GM23338 (cell line): ENCODE measurements at regions not wholly inside any gene's neighbourhood (a gene's known extent, or its start where the extent isn't known, plus 50 kb on each side); places are given as distances from the start of the nearest gene placed in this dataset.

ENCODE experiments used
- ATAC-seq: fragments of 200-7000 bp; cut with Tn5 transposase; 3 replicates; pipeline ENCODE4 v1.9.1; 2020
- DNase-seq: peaks from one replicate; pipeline ENCODE4 v3.0.0-alpha.2; 2015; ENCODE audit warnings: low spot score
- H2AFZ ChIP-seq: fragments of 200-600 bp; sonication (generic); 2 replicates; pipeline ENCODE4 v1.8.0; 2016; ENCODE audit warnings: antibody characterized with exemption, mild to moderate bottlenecking, moderate library complexity
- H3F3A ChIP-seq: fragments of 200-600 bp; sonication (generic); replicated peaks from 2 replicates; pipeline ENCODE4 v1.8.0; 2017; ENCODE audit warnings: antibody characterized with exemption, mixed run types, low read depth
- H3K27ac ChIP-seq: fragments of 200-600 bp; sonication (generic); 2 replicates; pipeline ENCODE4 v1.6.1; 2016; ENCODE audit warnings: low read depth
- H3K27me3 ChIP-seq: fragments of 200-600 bp; sonication (generic); 2 replicates; pipeline ENCODE4 v1.8.0; 2016; ENCODE audit warnings: mild to moderate bottlenecking, mixed run types, moderate library complexity; ENCODE audit not compliant: insufficient read depth
- H3K36me3 ChIP-seq: fragments of 200-600 bp; sonication (generic); 2 replicates; pipeline ENCODE4 v1.8.0; 2016; ENCODE audit warnings: mild to moderate bottlenecking; ENCODE audit not compliant: insufficient read depth
- H3K4me1 ChIP-seq: fragments of 200-600 bp; sonication (generic); 2 replicates; pipeline ENCODE4 v1.8.0; 2016; ENCODE audit warnings: mild to moderate bottlenecking, moderate library complexity; ENCODE audit not compliant: insufficient read depth
- H3K4me2 ChIP-seq: fragments of 200-600 bp; sonication (generic); 2 replicates; pipeline ENCODE4 v1.7.1; 2017; ENCODE audit warnings: mixed run types
- H3K4me3 ChIP-seq: fragments of 200-600 bp; sonication (generic); 2 replicates; pipeline ENCODE4 v1.6.1; 2016; ENCODE audit warnings: mixed run types
- H3K79me2 ChIP-seq: fragments of 200-600 bp; sonication (generic); replicated peaks from 2 replicates; pipeline ENCODE4 v1.8.0; 2017; ENCODE audit warnings: mild to moderate bottlenecking; ENCODE audit not compliant: insufficient read depth
- H3K9me2 ChIP-seq: fragments of 200-600 bp; sonication (generic); 2 replicates; pipeline ENCODE4 v1.8.0; 2017; ENCODE audit not compliant: insufficient read depth
- H4K20me1 ChIP-seq: fragments of 200-600 bp; sonication (generic); replicated peaks from 2 replicates; pipeline ENCODE4 v1.8.0; 2017; ENCODE audit warnings: mild to moderate bottlenecking; ENCODE audit not compliant: insufficient read depth
- H3K27ac Mint-ChIP-seq: 2 replicates; pipeline ENCODE4 v1.8.0; 2020; ENCODE audit warnings: inconsistent platforms, mild to moderate bottlenecking, moderate library complexity, mixed read lengths
- H3K27me3 Mint-ChIP-seq: 3 replicates; pipeline ENCODE4 v1.8.0; 2022; ENCODE audit warnings: low read depth, mild to moderate bottlenecking, moderate library complexity, mixed read lengths, inconsistent platforms; ENCODE audit not compliant: insufficient read depth, poor library complexity
- H3K36me3 Mint-ChIP-seq: 3 replicates; pipeline ENCODE4 v1.8.0; 2021; ENCODE audit warnings: low read depth, mild to moderate bottlenecking, inconsistent platforms, moderate library complexity, mixed read lengths
- H3K4me1 Mint-ChIP-seq: 3 replicates; pipeline ENCODE4 v1.8.0; 2020; ENCODE audit warnings: mild to moderate bottlenecking, inconsistent platforms, mixed read lengths
- H3K4me3 Mint-ChIP-seq: 3 replicates; pipeline ENCODE4 v1.8.0; 2021; ENCODE audit warnings: moderate library complexity, mild to moderate bottlenecking, inconsistent platforms, mixed read lengths
- H3K9me3 Mint-ChIP-seq: 3 replicates; pipeline ENCODE4 v1.8.0; 2020; ENCODE audit warnings: moderate library complexity, mild to moderate bottlenecking, inconsistent platforms, mixed read lengths
- CREB1 ChIP-seq: fragments of 250-450 bp; sonication (Bioruptor Pico); IDR thresholded peaks from 2 replicates; pipeline ENCODE4 v1.5.0; 2020; ENCODE audit warnings: low read depth, mild to moderate bottlenecking, moderate library complexity
- EZH2 ChIP-seq: fragments of 200-600 bp; sonication (generic); IDR thresholded peaks from one replicate; pipeline ENCODE4 v1.8.0; 2017; ENCODE audit warnings: antibody characterized with exemption, mild to moderate bottlenecking, low read depth; ENCODE audit not compliant: unreplicated experiment
- EZH2phosphoT487 ChIP-seq: fragments of 200-600 bp; sonication (generic); IDR thresholded peaks from one replicate; pipeline ENCODE4 v1.8.1; 2018; ENCODE audit warnings: antibody characterized with exemption; ENCODE audit not compliant: unreplicated experiment
- JUNB ChIP-seq: IDR thresholded peaks from one replicate; pipeline ENCODE4 v1.6.1; 2016; ENCODE audit warnings: antibody characterized with exemption; ENCODE audit not compliant: unreplicated experiment
- NANOG ChIP-seq: IDR thresholded peaks from 2 replicates; pipeline ENCODE4 v1.6.1; 2016; ENCODE audit warnings: antibody characterized with exemption, borderline replicate concordance
- POLR2AphosphoS5 ChIP-seq: IDR thresholded peaks from 2 replicates; pipeline ENCODE4 v1.6.1; 2016; ENCODE audit warnings: antibody characterized with exemption, low read depth
- REST ChIP-seq: IDR thresholded peaks from one replicate; pipeline ENCODE4 v1.6.1; 2018; ENCODE audit warnings: antibody characterized with exemption; ENCODE audit not compliant: unreplicated experiment
- STAT1 ChIP-seq: IDR thresholded peaks from one replicate; pipeline ENCODE4 v1.6.1; 2016; ENCODE audit warnings: antibody characterized with exemption; ENCODE audit not compliant: unreplicated experiment
- ZNF114 ChIP-seq: fragments of 250-450 bp; sonication (Bioruptor Pico); IDR thresholded peaks from 2 replicates; pipeline ENCODE4 v1.5.0; 2020; ENCODE audit warnings: mild to moderate bottlenecking, moderate library complexity
- ZNF331 ChIP-seq: fragments of 250-450 bp; sonication (Bioruptor Pico); IDR thresholded peaks from 2 replicates; pipeline ENCODE4 v1.5.0; 2020; ENCODE audit warnings: low read depth, mild to moderate bottlenecking, moderate library complexity
- TF ChIP-seq, protein P1 (sequence below): IDR thresholded peaks from 2 replicates; pipeline ENCODE4 v1.6.1; 2016; ENCODE audit warnings: antibody characterized with exemption
- TF ChIP-seq, protein P2 (sequence below), 2 experiments: fragments of 200-600 bp in 1 of 2; sonication (generic) in 1 of 2; conservative IDR thresholded peaks; 2 replicates each; pipeline versions ENCODE4 v1.5.1 to v1.6.1; 2016 to 2017; ENCODE audit warnings: antibody characterized with exemption in 2 of 2, low read depth in 2 of 2, mild to moderate bottlenecking in 2 of 2, moderate library complexity in 1 of 2

- TF ChIP-seq ZNF331 (CRISPR knock-in tag): no peak
- TF ChIP-seq, protein P1, sequence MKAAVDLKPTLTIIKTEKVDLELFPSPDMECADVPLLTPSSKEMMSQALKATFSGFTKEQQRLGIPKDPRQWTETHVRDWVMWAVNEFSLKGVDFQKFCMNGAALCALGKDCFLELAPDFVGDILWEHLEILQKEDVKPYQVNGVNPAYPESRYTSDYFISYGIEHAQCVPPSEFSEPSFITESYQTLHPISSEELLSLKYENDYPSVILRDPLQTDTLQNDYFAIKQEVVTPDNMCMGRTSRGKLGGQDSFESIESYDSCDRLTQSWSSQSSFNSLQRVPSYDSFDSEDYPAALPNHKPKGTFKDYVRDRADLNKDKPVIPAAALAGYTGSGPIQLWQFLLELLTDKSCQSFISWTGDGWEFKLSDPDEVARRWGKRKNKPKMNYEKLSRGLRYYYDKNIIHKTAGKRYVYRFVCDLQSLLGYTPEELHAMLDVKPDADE: no peak
- TF ChIP-seq STAT1: no peak
- TF ChIP-seq ZNF114 (CRISPR knock-in tag): no peak
- no peak for TF ChIP-seq CREB1
- TF ChIP-seq, protein P2, sequence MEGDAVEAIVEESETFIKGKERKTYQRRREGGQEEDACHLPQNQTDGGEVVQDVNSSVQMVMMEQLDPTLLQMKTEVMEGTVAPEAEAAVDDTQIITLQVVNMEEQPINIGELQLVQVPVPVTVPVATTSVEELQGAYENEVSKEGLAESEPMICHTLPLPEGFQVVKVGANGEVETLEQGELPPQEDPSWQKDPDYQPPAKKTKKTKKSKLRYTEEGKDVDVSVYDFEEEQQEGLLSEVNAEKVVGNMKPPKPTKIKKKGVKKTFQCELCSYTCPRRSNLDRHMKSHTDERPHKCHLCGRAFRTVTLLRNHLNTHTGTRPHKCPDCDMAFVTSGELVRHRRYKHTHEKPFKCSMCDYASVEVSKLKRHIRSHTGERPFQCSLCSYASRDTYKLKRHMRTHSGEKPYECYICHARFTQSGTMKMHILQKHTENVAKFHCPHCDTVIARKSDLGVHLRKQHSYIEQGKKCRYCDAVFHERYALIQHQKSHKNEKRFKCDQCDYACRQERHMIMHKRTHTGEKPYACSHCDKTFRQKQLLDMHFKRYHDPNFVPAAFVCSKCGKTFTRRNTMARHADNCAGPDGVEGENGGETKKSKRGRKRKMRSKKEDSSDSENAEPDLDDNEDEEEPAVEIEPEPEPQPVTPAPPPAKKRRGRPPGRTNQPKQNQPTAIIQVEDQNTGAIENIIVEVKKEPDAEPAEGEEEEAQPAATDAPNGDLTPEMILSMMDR (conservative IDR thresholded peaks at IDR 0.05; ENCODE audit: low read depth in 2 of 2): no peak
- no peak for TF ChIP-seq EZH2phosphoT487
Observed at GRCh38 chr1:17979815-17980214, 127.8 kb upstream of the IGSF21 start (continued).

DNA sequence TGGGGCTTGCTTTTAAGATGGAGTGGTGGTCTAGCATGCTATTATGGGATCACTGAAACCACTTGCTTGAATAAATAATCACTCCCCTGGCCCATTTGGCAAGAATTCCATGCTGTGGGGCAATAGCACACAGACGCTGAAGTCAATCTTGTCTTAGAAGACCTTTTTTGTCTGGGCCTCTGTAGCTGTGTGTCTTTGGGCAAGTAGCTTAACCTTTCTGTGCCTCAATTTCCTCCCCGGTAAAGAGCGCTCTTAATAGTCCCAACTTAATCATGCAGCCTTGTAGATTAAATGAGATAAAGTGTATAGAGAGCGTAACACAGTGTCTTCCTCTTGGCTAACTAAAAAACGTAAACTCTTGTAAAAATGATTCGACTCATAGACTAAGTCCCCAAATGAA is 125.4 kb upstream of the IGSF21 start:
- Histone ChIP-seq H3K4me3 (no peak overlapping the region), H3K36me3 (no peaks in the 10 kb centered on the region), H3K27me3 (no peaks in the 10 kb centered on the region), H3F3A (no peaks in the 10 kb centered on the region), H3K79me2 (no peaks in the 10 kb centered on the region), H3K4me2 (no peak overlapping the region), H3K9me2 (no peaks in the 10 kb centered on the region), H2AFZ (no peak overlapping the region), H3K4me1 (no peaks in the 10 kb centered on the region), H4K20me1 (no peaks in the 10 kb centered on the region), H3K27ac (no peak overlapping the region)
- Mint-ChIP-seq H3K27me3 (no peaks in the 10 kb centered on the region), H3K4me3 (no peak overlapping the region), H3K4me1 (peaks cover 3% of the 10 kb centered on the region; the same call in 2 of the 3 replicates), H3K27ac (no peak overlapping the region), H3K9me3 (no peaks in the 10 kb centered on the region), H3K36me3 (no peaks in the 10 kb centered on the region)
- ATAC-seq: no peak
- no peak for DNase-seq
- TF ChIP-seq, protein P2 (conservative IDR thresholded peaks at IDR 0.05; ENCODE audit: low read depth in 2 of 2): no peak
- no peak for TF ChIP-seq POLR2AphosphoS5
- TF ChIP-seq JUNB: no peak
- TF ChIP-seq ZNF114 (CRISPR knock-in tag): no peak
- TF ChIP-seq STAT1: no peak
- TF ChIP-seq NANOG: no peak
- TF ChIP-seq ZNF331 (CRISPR knock-in tag): no peak
- TF ChIP-seq, protein P1: no peak
- TF ChIP-seq CREB1: no peak
- no peak for TF ChIP-seq EZH2phosphoT487
- no peak for TF ChIP-seq REST
- no peak for TF ChIP-seq EZH2
